Spleen (tissue), 7 donors: ENCODE measurements at regions not wholly inside any gene's neighbourhood (a gene's known extent, or its start where the extent isn't known, plus 50 kb on each side); places are given as distances from the start of the nearest gene placed in this dataset.
"Not testable (repeated sequence)": the region's sequence is repeated elsewhere in the genome, so short reads cannot be mapped to it uniquely, and the experiment has no call there.

Experiments
- POLR2AphosphoS5 ChIP-seq, 3 donors: sonication (generic); formaldehyde crosslinking; IDR thresholded peaks; one replicate each; pipeline ENCODE4 v1.5.1; 2017; ENCODE audit warnings: antibody characterized with exemption in 3 of 3
- TF ChIP-seq, protein P1 (sequence below), 11 experiments: fragments of 200-600 bp in 7 of 11; fragments of 450-650 bp in 4 of 11; sonication (generic) in 4 of 11; IDR thresholded peaks in 8 of 11; conservative IDR thresholded peaks in 3 of 11; 1 replicate in 7 of 11; 2 replicates in 4 of 11; pipeline versions ENCODE4 v1.4.0 to v1.8.0; 2016 to 2021; ENCODE audit warnings: antibody characterized with exemption in 11 of 11, inconsistent platforms in 4 of 11, mild to moderate bottlenecking in 1 of 11
- donor health status: DM: no; HTN: no; CAD: no; lungs with moderate emphysema.
- donor health status: DM: no; HTN: no; CAD: no.
- donor health status: DM: no; HTN: no; CAD: no.

DNA sequence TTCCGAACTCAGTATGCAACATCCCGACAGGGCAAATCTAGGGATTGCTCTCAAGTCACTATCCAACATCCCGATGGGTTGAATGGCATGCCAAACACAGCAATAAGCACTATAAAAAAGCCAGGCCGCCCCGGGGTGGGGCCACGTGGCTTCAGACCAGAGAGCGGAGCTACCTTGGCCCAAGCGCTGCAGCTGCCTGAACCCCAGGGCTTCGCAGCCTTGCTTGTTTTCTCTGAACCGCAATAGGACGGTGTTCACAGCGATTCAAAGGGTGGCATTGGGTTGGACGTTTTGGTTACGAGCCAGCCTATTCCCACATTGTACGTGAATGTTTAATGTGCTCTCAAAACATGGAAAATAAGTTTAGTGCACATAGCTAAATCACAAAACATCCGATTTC lies 161.0 kb downstream of the SYT15 start:
- not testable (repeated sequence) for TF ChIP-seq POLR2AphosphoS5 (IDR thresholded peaks at IDR 0.05)
- TF ChIP-seq, protein P1, sequence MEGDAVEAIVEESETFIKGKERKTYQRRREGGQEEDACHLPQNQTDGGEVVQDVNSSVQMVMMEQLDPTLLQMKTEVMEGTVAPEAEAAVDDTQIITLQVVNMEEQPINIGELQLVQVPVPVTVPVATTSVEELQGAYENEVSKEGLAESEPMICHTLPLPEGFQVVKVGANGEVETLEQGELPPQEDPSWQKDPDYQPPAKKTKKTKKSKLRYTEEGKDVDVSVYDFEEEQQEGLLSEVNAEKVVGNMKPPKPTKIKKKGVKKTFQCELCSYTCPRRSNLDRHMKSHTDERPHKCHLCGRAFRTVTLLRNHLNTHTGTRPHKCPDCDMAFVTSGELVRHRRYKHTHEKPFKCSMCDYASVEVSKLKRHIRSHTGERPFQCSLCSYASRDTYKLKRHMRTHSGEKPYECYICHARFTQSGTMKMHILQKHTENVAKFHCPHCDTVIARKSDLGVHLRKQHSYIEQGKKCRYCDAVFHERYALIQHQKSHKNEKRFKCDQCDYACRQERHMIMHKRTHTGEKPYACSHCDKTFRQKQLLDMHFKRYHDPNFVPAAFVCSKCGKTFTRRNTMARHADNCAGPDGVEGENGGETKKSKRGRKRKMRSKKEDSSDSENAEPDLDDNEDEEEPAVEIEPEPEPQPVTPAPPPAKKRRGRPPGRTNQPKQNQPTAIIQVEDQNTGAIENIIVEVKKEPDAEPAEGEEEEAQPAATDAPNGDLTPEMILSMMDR (IDR thresholded peaks at IDR 0.05 in 8 of 11, conservative IDR thresholded peaks at IDR 0.05 in 3 of 11): not testable (repeated sequence)
